HG02973 (cell line): ENCODE measurements at regions not wholly inside any gene's neighbourhood (a gene's known extent, or its start where the extent isn't known, plus 50 kb on each side); places are given as distances from the start of the nearest gene placed in this dataset.
"Not testable (repeated sequence)": the region's sequence is repeated elsewhere in the genome, so short reads cannot be mapped to it uniquely, and the experiment has no call there.

Source experiments
- ATAC-seq: cut with Tn5 transposase; IDR thresholded peaks from one replicate; pipeline ENCODE4 v1.9.1; 2021; ENCODE audit warnings: moderate library complexity; ENCODE audit not compliant: unreplicated experiment

DNA sequence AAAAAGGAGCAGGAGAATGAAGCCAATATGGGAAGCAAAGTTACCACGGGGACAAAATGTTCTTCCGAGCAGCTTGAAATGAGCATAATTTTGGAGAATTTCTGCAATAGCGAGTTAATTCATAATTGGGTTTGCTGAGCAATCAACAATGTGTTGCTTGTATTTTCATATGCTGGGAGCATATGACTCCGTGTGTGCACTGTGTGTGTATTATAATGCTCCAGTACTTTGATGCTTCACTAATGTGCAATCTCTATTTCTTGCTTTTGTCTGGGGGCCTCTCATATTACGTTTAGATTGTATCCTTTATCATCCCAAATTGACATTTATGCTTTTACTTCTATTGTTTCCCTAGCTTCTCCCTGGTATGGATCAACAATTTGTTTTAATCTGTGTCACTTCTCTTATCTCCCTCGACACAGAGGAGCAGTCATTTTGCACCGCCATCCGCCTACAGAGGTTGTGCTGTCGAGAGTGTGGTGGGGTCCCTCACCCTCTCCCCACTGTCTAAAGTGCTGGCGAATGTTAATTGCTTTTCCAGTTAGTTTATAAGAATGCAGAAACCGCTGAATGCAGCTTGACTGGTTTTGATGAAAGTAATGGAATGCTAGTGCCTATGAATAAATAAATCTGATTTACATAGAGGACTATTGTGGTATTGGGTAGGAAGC lies 372.5 kb upstream of the WWC1 start:
- no peak for ATAC-seq

GRCh38 chr5:167920589-167920988 lies 370.9 kb upstream of the WWC1 start:
- ATAC-seq = no peak

DNA sequence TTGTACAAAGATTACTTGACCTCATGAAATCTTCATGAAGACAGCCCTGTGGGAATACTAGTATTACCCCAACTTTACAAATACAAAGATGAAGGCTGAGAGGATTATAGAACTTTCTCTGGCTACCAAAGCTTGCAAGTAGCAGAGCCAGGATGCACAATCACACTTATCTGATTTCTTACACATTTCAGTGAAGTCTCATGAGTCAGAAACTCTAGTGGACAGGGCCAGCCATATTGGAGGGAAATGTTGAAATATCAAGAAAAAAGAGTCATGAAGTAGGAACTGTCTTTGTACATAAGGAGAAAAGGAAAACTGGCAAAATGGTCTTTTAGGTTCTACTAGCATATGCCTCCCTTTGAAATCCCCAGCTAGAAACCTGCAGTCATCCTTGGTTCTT lies 369.6 kb upstream of the WWC1 start:
- no peak for ATAC-seq

- ATAC-seq = no peak
Measured at GRCh38 chr5:167923396-167923795, 368.0 kb upstream of the WWC1 start.

- no peak for ATAC-seq
Measured at GRCh38 chr5:167929841-167930240, 361.6 kb upstream of the WWC1 start.

DNA sequence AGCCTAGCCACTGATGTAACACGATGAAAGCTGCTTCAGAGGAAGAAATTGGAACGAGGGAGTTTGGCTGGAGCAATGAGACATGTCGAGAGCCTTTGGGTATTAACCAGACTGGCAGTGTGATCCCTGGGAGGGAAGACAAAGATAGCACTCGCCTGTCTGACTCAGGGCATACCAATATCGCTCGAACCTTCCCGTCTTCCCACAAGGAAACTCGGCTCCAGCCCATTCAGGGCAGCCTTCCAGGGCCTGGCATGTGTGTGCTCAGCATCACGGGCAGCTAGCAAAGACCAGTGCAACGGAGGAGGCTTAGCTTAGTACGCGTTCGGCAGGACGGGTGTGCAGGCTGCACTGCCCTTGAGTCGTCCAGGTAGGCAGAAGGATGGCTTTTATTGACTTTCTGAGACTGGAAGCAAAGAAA lies 356.9 kb upstream of the WWC1 start:
- no peak for ATAC-seq

DNA sequence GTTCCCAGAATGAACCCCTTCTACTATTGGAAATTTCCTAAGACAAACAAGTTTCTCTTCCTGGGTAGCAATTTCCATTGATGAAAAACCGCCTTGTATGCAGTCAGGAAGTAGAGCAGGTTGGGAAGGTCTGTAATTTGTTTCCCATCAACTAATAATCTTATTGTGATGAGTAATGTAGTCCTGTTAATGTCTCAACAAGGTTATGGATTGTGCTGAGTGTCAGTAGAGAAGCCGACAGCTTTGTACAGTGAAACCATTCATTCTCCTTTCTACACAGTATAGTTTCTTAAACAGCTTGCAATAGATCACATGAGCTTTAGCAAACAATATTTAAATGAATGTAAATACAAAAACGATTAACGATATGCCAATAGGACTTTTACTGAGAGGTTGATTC lies 355.4 kb upstream of the WWC1 start:
- no peak for ATAC-seq

DNA sequence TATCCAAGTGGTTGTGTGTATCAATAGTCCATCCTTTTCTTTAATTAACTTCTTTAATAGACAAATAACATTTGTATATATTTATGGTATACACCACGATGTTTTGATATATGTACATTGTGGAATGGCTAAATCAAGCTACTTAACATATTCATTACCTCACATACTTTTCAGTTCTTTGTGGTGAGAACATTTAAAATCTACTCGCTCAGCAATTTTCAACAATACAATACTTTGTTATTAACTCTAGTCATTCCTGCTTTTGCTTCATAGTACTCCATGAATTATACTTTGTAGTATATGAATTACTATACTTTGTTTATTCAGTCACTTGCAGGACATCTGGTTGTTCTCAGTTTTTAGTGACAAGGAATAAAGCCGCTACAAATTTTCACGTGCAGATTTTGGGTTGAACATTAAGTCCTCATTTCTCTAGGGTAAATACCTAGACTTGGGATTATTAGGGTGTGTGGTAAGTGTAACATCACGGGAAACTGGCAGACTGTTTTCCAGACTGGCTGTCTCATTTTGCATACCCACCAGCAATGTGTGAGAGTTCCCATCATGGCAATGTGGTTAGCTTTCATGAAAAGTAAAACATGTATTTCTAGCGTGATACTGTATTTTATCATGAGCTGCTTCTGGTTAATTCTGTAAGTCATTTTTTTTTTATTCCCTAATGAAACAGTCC lies 354.4 kb upstream of the WWC1 start:
- ATAC-seq = no peak

GRCh38 chr5:167937635-167937998 lies 353.8 kb upstream of the WWC1 start:
- no peak for ATAC-seq

GRCh38 chr5:167939686-167940085 lies 351.8 kb upstream of the WWC1 start:
- no peak for ATAC-seq

DNA sequence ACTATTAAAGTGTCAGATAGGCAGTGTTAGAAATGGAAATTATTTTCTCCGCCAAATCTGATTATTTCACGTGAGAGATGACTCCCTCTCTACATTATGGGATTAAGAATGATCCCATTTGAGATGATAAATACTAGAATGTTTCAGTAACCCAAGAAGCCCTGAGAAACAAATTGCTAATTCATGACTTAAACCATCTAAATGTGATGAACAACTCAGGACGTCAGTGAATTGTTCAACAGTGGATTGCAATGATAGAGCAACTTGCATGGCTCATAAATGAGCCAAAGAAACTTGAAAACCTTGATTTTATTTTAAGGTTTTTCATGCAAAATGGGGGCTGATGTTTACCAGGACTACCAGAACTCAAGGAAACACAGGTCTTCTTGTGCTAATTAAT lies 350.5 kb upstream of the WWC1 start:
- ATAC-seq = no peak

DNA sequence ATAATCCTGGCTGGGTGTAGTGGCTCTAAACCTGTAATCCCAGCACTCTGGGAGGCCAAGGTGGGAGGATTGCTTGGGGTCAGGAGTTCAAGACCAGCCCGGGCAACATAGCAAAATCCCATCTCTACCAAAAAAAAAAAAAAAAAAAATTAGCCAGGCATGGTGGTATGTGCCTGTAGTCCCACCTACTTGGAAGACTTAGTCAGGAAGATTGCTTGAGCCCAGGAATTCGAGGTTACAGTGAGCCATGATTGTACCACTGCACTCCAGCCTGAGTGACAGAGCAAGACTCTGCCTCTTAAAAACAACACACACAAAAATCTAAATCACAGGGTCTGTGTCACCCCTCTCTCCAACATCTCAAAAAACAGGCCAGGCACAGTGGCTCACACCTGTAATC lies 349.9 kb upstream of the WWC1 start:
- ATAC-seq = not testable (repeated sequence)

- no peak for ATAC-seq
Measured at GRCh38 chr5:167943343-167943742, 348.1 kb upstream of the WWC1 start.

GRCh38 chr5:167944121-167944852 lies 347.2 kb upstream of the WWC1 start:
- no peak for ATAC-seq

DNA sequence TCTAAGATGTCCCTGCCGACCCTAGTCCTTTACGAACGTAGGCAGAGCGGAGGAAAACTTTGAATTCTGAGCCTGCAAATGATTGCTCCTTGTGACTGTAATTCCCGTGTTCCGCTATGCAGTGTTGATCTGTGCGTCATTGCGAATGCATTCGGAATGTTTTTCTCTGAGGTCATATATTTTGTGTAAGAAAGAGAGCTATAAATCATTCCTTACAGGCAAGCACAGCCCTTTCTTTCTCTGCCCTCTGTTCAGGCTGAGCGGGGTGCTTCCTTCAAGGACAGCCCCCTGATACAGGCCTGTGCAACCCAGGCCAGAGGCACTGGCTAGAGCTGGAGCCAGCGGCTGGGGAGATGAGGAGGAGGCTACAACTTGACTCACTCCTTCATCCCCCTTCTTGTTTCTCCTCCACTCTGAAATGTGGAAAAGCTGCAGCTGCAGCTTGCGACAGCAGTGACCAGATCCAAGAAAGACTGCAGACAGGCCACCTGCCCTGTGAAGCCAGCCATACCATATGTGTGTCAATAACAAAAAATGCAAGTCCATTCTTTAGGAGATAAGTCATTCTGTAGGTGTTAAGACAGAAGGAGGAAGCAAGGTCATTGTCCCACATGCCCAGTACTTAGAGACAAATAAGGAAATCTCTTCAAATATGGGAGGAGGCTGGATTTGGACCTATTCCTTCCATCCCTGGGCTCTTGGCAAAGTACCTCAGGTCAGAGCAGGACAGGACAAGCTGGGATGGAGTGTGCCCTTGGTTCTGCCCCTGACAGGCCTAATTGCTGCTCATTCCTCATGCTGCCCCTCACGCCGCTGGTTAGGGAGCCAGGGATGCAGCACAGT lies 345.7 kb upstream of the WWC1 start:
- no peak for ATAC-seq

DNA sequence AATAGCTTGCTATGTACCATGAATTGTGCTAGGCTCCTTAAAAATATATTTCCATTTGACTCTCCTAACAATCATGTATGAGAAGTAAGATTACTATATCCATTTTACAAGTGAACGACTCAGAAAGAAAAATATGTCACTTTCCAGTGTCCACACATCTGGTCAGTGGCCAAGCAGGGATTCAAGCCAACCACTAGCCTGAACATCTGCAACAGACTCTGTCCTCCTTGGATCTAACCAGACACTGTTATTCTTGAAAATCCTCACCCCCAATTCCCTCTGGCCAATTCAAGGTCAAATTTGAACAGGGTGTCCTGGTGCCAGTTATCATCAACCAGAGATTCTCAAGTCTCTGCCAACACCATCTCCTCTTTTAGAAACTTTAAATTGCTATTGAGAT lies 344.1 kb upstream of the WWC1 start:
- ATAC-seq = no peak

GRCh38 chr5:167948251-167948650 lies 343.2 kb upstream of the WWC1 start:
- no peak for ATAC-seq

DNA sequence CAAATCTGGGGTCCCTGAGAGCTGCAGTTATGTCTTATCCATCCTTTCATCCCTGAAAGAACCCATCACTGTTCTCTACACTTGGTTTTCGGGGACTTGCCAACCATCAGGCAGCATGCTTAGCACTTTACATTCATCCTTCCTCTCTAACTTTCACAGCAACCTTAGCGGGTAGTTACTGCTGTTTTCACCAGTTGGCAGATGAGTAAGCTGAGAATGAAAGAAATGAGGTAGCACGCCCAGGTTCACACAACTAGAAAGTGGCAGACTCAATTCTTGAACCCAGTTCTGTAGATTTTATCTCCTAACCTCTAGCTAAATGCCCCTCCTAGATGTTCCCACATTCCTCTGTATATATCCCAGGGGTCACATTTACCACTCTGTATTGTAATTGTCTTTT lies 342.0 kb upstream of the WWC1 start:
- ATAC-seq = no peak

- ATAC-seq = no peak
Measured at GRCh38 chr5:167950126-167950721, 341.2 kb upstream of the WWC1 start.

GRCh38 chr5:167951116-167951515 lies 340.3 kb upstream of the WWC1 start:
- no peak for ATAC-seq
